Ecto neural progenitor cell (in vitro differentiated cells): ENCODE measurements at regions not wholly inside any gene's neighbourhood (a gene's known extent, or its start where the extent isn't known, plus 50 kb on each side); places are given as distances from the start of the nearest gene placed in this dataset.
A peak's percentile ranks its signal among the peaks of the same experiment; 100 is the strongest.
"Not testable (repeated sequence)": the region's sequence is repeated elsewhere in the genome, so short reads cannot be mapped to it uniquely, and the experiment has no call there.

Experiments
- DNase-seq: peaks from one replicate; pipeline ENCODE4 v3.0.0-alpha.2; 2018; ENCODE audit warnings: low spot score

DNA sequence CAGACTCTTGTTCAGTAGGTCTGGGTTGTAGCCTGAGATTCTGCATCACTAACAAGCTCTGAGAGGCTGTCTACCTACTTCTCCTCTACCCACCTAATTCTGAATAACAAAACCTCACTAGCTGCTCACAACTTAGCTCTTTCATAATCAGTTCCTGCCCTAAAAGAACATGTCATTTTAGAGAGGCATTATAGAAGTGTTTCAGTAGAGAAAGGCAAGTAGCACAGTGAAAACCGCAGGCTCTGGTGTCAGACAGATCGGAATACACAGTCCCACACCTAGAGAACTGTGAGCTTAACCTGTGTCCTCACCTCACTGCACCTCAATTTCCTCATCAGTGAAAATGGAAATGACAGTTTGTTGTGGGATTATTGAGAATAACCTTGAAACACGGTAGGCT lies 1337.6 kb upstream of the TENM4 start:
- no peak for DNase-seq

DNA sequence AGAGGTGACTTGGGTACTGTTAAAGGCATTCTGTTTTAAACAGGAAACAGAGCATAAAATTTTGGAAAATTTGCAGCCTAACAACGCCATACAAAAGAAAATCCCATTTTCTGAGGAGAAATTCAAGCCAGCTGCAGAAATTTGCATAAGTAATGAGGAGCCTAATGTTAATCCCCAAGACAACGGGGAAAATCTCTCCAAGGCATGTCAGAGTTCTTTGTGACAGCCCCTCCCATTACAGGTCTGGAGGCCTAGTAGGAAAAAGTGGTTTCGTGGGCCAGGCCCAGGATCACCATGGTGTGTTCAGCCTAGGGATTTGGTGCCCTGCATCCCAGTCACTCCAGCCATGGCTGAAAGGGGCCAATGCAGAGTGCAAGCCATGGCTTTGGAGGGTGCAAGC lies 1333.1 kb upstream of the TENM4 start:
- no peak for DNase-seq

DNA sequence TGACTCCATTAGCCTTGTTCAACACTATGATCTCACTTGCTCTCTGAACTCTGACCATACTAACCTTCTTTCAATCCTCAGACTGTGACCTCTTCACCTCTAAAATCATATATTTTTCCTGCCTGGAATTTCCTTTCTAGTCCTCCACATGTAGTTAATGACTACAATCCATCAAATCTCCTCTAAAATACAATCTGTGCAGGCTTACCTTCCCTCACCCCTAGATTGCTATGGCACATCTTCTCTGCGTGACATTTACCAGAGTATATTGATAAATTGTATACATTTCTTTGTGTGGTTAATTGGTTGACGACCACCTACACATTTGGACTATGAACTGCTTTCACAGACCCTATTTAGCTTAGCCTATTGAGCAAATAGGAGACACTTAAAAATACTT lies 1330.2 kb upstream of the TENM4 start:
- no peak for DNase-seq

DNA sequence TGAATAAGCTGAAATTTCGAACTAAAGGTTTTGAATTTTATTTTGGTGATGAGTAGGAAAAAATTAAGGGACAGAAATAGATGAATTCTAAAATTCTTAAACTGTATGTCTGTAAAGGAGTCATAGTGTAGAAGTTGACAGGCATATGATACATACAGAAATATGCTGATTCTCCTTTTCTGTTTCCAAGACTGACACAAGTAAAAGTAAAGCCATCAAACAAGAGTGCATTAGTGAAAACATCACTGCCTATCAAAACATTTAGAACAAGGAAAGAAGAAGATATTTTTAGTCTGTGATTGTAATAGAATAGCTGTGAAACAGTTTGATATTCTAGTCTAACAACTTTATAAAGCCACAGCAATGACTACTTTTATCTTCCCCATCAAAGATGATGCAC lies 1318.0 kb upstream of the TENM4 start:
- no peak for DNase-seq

DNA sequence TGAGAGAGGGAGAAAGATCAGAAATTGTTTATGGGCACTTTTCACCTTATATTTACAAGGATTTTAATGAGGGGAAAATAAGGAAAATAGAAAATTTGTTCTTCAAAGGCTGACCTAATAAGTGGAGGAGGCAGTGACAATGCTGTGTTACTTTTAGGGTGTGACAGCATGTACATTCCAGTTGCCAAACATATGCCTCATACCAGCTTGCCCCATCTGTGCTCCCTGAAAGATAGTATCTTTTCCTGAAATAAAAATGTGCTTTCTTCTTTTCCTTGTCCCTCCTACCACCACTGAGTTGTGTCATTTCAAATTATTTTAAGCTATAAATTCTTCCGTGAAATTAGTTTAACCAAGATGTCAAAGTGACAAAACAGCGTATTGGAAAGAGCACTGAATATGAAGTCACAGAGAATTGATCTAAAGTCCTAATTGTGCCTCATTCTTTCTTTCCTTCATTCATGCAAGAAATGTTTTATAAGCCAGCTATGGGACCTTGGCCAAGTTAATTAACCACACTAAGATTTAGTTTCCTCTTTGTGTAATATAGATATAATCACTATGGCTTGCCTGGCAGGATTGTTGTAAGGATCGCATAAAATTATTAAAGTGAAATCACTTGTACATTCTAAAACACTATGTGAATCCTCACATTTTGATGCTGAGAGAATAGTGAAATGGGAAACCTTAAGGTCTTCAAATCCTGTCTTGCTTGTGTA lies 1307.5 kb upstream of the TENM4 start:
- DNase-seq, result no peak

DNA sequence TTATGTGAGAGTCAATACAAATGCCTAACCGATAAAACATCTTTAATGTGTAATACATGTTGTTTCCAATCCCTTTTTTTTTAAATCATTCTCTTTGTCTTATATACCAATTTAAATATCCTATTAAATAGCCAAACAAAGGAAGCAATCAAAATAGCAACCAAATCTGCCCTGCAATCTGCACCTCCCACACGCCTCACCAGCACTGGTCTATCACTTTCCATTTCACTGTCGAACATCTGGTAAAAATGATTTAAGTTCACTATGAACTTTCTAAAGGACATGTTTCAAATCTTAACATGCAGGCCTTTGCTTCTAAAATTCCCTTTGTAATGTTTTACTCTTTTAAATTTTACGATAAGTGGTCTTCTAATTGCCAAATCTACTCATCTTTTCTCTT lies 1305.5 kb upstream of the TENM4 start:
- DNase-seq, result no peak

DNA sequence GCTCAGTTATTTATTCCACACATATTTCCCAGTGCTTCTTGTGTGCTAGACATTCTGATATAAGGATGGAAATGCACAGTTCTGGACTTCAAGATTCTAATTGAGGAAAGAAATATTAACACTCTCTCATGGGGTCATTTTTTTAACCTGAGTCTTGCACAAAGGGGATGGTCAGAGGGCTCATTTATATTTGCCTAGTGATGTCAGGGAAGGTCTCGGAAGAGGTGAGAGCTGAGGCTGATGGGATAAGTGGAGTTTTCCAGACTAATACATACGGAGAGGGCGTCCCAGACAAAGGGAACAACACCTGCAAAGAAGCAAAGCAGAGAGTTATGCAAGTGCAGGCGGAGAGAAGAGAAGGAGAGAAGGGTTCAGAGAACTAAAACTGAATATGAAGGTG lies 1304.6 kb upstream of the TENM4 start:
- no peak for DNase-seq

DNA sequence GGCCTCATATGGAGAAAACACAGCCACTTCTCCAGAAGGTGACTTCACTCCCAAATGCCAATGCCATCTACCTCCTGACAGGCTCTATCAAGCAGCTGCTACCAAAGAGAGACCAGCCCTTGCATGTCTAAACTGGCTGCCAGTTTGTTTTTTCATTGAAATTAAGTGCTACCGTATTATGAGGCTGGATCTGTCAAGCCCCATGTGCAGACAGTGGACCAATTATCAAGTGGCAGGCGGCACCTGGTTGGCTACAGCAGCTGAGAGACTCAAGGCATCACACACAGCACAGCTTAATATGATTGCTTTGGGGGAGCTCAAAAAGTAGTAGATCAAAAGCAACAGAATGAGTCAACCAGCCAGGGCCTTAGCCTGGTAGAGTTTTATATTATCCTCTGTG lies 1293.0 kb upstream of the TENM4 start:
- no peak for DNase-seq

DNA sequence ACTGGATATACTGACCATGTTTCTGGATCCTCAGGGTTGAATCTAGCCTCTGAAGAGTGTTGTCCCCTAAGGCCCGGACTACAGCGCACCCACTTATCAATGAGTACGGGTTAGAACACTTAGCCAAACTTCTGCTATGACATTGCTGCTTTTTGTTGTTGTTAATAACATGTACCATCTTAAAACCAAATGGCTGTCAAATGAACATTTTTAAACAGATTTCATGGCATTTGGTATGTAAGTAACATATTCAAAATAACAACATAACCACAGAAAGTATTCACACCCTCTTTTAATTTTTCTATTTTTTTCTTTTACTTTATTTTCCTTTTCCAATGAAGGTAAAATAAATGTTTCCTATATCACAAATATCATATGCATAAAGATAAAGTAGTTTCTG lies 1292.5 kb upstream of the TENM4 start:
- DNase-seq, result no peak

DNA sequence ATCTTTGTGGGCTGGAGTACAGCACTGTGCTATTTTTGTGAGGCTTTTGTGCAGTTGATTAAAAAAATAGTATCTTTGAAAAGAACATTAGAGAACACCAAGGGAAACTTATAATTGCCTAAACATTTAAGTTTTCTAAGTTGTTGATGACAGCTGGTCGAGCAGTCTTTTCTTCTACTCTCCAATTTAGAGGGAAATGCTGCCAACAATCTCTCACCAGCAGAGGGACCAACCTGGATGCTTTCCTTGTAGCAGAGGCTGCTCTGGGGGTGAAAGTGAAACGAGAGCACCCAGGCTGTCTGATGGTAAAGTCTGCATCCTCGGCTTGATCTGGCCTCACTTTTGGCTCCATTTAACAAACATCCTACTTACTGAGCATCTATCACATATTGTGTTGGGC lies 1286.5 kb upstream of the TENM4 start:
- peak; percentile 47 for DNase-seq

DNA sequence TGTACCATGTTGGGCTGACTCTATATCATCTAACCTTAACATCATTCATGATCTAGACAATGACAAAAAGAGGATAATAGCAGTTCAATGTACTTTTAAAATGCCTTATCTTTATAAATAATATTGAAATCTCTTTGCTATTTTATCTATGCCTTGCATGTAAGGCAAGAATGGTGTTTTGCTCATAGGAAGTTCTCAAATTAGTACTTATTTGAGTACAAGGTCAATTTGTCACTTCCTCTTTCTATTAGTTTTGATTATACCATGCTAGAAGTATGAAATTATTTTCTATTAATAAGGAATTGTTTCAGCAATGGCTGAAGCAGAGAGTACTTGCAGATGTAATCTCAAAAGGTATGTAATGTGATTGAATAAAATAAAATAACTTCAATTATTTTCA lies 1285.4 kb upstream of the TENM4 start:
- no peak for DNase-seq

DNA sequence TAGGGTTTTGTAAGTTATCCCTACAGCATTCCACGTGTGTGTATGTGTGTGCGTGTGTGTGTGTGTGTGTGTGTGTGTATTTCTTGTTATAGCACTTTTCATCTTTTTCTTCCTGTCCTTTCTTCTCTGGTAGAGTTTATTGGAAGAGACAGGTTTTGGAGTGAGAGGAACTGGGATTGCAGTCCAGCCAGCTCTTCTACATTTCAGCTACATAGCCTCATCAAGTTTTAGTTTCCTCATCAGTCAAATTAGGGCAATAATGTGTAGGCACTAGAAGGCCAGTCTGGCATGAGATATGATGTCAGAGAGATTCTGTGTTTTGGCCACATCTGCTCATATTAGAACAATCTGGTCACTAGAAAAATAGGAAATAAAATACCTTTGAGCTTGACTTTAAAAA lies 1283.5 kb upstream of the TENM4 start:
- no peak for DNase-seq

DNA sequence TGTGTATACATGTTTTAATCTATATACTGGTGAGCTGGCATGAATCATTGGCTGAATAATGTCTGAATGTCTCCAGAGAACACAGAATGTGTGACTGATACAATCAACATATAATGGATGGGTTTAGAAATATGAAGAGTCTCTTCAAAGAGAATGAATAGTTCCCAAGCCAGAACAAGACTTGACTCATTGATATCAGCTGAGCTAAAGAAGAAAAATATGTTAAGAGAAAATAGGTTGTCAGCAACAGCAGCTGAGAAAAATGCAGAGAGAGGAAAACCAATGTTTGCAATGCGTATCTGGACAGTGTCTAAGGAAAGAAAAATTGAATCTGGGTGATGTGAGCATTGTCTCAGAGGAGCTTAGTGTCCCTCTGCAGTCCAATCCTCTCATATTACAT lies 1281.8 kb upstream of the TENM4 start:
- no peak for DNase-seq

DNA sequence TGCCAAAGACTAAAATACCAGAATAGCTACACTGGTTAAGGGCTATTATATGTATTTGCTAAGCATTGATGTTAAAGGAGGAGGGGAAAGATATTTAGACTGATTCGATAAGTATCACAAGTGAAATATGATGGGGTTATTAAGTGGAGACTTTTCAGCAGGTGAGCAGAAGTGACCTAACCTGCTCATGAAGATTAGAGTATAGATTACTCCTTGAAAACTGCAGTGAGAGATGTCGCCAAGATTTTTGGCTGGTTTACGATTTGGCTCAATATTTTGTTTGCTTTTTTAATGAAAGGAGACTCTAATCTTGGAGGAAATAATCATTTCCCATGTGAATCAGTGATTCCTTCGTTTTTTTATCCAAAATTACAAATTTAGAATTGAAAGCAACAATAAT lies 1279.5 kb upstream of the TENM4 start:
- DNase-seq, result no peak

DNA sequence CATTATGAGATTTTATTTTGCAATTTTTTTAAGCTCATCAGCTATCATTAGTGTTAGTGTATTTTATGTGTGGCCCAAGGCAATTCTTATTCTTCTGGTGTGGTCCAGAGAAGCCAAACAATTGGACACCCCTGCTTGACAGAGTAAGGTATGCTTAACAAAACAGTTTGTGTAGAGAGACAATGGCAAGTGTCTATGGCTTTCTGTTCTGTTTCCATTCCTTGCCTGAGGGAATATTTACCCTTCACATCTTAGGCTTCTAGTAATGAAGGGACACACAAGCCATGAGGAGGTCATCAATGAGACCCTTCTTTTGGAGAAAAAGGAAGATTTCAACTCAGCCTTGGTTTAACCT lies 1278.4 kb upstream of the TENM4 start:
- no peak for DNase-seq

DNA sequence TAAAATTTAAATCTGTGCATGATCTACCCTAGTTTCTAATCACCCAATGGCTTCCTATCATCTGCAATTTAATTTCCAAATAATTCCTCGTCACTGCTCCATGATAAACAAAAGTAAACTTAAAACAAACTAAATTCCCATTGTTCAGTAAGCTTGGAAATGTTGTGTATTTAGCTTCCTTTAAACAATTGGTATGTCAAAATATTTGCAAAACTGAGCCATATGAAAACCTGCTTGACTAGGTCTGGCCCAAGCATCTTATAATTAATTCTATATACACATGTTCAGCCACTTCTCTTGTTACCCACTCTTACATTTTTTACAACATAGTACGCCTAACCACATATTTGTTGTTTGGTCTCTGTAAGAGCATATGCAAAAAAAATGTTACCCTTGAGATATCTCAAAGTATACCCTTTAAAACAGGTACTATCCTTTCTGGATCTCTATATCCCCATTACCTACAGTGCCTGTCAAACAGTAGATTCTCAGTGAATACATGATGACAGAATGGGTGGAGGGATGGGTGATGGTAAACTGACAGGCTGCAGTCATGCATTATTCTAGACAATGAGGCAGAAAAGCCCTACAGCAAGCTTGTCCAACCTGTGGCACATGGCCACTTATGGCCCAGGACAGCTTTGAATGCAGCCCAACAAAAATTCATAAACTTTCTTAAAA lies 1277.9 kb upstream of the TENM4 start:
- DNase-seq, result no peak

DNA sequence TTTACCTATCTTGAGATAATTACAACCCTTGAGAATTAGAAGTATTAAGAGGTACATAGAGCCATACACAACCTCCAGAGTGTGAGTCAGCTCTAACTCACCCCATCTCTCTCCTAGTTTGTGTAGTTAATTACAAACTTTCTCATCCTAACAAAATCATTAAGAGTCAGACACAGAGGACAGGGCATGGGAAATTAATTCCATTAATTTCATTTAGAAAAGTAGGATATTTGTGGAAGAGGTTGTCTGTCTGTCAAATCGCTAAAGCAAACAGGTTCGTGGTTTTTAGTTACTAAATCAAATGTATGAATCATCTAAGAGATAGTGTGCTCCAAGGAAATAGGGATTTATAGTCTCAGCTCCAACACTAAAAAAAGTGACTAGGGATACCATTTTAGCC lies 1261.4 kb upstream of the TENM4 start:
- no peak for DNase-seq

DNA sequence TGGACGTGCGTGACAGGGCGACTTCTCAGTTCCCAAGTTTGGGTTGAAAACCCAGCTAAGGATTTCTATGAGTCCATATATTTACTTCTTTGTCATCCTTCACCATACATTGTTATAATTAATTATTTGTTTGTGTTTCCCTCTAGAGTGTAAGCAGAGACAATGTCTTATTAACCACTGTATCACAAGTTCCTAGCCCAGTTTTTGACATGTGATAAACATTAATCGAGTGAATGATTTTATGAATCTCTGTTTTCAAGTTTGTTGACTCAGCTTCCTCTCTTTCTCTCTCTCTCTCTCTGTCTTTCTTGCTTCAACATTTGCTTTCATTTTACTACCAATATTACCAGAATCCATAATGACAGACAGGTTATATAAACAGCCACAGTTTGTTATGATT lies 1259.6 kb upstream of the TENM4 start:
- DNase-seq, result no peak

DNA sequence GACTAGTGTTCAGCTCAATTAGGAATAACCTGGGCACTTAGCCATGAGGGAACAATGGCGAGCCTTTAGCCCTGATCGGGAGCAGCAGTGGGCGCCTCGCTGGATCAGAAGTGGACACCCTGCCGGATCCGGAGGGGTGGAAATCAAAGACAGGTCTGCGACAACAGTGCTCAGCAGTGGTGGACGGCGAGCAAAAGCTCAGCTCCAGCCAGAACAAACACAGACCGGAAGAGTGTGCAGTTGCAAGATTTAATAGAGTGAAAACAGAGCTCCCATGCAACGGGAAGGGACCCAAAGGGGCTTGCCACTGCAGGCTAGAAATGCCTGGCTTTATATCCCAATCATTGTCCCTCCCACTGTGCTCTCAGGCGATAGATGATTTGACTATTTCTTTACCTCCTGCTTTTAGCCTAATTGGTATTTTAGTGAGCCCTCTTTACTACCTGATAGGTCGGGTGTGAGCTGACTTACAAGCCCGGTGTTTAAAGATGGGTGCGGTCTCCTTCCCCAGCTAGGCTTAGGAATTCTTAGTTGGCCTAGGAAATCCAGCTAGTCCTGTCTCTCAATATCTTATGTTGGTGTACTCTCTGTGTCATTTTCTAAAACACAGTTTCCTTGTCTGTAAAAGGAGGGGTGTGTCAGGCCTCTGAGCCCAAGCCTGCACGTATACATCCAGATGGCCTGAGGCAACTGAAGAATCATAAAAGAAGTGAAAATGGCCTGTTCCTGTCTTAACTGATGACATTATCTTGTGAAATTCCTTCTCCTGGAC lies 1258.8 kb upstream of the TENM4 start:
- DNase-seq, result not testable (repeated sequence)

DNA sequence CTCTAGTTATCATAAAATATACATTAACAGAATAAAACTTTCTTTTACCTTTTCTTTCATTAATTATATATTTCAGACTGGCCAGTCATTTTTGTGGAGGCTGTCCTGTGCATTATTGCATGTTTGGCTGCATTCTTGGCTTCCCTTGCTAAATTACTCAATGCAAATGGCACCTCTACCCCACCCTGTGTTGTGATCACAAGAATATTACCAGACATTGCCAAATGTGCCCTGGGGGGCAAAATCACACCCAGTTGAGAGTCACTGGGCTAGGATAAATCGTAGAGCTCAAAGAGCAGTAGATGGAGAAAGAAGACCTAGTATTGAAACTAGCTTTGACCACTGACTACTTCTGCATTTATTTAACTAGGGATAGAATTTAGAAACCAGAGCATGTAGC lies 1257.8 kb upstream of the TENM4 start:
- DNase-seq, result no peak

DNA sequence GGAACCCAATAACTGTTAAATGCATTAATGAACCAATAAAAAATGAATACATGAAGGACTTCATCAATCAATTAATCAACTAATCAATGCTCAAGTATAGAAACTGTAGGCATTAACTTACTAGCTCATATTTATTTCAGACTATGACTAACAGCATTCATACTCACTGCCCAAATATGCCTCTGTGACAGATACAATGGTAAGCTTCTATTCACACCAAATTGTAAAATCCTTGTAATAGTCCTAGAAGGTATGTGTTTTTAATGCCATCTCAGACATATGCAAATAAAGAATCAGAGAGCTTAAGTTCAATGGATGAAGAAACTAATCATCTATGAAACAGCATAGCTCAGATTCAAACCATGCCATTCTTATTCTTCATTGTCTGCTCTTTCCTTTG lies 1253.6 kb upstream of the TENM4 start:
- DNase-seq, result no peak

DNA sequence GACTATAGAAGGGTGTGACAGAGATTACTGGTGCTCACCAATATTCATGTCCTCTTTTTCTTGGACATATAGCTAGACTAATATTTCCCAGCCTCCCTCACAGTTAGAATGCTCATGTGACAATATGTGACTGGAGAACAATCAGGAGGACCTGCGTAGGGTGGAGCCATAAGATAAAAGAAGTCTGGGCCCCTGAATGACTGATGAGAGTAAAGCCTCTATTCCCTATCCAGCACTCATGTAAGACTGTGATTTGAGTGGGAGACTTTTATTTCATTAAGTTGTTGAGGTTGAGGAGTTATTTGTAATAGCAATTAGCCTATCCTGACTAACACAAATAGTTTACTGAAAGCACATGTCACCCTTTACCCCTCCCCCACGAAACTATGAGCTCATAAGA lies 1247.1 kb upstream of the TENM4 start:
- no peak for DNase-seq

DNA sequence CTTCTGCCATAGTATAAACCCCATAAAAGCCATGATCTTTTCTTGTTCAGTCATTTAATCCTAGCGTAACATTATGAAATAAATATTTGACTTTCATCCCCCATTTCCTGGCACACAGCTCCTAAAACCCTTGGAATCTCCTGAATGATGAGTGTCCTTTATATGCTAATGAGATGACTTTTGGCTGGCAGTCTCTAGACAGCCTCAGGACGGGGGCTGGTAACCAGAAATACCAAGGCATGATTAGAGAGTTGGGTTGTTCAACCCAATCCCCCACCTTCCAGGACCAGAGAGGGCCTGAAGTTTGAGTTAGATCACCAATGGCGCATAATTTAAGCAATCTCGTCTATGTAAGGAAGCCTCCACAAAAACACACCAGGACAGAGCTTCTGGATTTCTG lies 1246.1 kb upstream of the TENM4 start:
- DNase-seq, result no peak

DNA sequence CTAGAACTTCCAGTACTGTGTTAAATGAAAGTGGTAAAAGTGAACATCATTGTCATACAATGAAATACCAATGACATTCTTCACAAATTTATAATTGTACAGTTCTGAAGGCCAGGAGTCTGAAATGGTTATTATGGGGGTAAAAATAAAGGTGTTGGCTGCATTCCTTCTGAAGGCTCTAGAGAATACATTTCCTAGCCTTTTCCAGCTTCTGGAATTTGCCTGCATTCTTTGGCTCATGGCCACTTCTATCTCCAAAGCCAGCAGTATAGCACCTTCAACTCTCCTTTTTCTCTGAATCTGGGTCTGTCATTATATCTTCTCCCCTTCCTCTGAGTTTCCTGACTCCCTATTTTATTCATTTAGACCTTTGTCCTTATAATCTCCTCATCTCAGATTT lies 1232.7 kb upstream of the TENM4 start:
- no peak for DNase-seq
